ENCODE measurements at regions not wholly inside any gene's neighbourhood (a gene's known extent, or its start where the extent isn't known, plus 50 kb on each side); places are given as distances from the start of the nearest gene placed in this dataset.

GRCh38 chr20:12255461-12255970 lies 337.8 kb downstream of the BTBD3 start:
- DNase-seq (ENCODE audit: extremely low spot score), result peak; percentile 66
- H3K9me3 ChIP-seq, result no peaks in the 10 kb centered on the region
- H3K27ac ChIP-seq (replicated peaks in 1 of 4), result no peak overlapping the region
- WGBS, result 64% methylated on average over 3 of the region's 3 CpGs
- no peak overlapping the region for H3K4me3 ChIP-seq
- no peak for TF ChIP-seq POLR2AphosphoS5 (IDR thresholded peaks at IDR 0.05)
- TF ChIP-seq, protein P1, sequence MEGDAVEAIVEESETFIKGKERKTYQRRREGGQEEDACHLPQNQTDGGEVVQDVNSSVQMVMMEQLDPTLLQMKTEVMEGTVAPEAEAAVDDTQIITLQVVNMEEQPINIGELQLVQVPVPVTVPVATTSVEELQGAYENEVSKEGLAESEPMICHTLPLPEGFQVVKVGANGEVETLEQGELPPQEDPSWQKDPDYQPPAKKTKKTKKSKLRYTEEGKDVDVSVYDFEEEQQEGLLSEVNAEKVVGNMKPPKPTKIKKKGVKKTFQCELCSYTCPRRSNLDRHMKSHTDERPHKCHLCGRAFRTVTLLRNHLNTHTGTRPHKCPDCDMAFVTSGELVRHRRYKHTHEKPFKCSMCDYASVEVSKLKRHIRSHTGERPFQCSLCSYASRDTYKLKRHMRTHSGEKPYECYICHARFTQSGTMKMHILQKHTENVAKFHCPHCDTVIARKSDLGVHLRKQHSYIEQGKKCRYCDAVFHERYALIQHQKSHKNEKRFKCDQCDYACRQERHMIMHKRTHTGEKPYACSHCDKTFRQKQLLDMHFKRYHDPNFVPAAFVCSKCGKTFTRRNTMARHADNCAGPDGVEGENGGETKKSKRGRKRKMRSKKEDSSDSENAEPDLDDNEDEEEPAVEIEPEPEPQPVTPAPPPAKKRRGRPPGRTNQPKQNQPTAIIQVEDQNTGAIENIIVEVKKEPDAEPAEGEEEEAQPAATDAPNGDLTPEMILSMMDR (IDR thresholded peaks at IDR 0.05), result no peak
- TF ChIP-seq EP300 (IDR thresholded peaks at IDR 0.05), result no peak
- no peak for TF ChIP-seq POLR2A (IDR thresholded peaks at IDR 0.05; ENCODE audit: low read depth)
- H3K36me3 ChIP-seq, result no peaks in the 10 kb centered on the region
- no peaks in the 10 kb centered on the region for H3K4me1 ChIP-seq
- intact Hi-C loops (cut with DNase I), result no loop called here
- no peaks in the 10 kb centered on the region for H3K27me3 ChIP-seq

DNA sequence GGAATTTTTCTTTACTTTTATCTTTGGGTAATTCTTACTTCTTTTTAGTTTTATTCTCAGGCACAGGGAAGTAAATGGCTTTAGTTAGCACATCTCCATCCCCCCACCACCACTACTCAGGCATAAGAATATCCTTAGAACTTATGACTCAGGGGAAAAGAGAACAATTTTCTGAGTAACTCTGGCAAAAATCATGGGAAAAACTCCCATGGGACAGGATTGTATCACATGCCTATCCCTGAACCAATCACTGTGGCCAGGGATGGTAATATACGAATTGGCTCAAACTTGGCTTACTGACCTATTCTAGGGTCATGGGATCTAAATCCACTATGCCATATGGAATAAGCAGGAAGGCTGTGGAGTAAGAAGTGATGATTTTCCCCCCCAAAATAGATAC lies 339.1 kb downstream of the BTBD3 start:
- no peak overlapping the region for H3K27ac ChIP-seq (replicated peaks in 1 of 4)
- intact Hi-C loops (cut with DNase I), result no loop called here
- no peaks in the 10 kb centered on the region for H3K27me3 ChIP-seq
- no peak for DNase-seq (ENCODE audit: extremely low spot score)
- H3K36me3 ChIP-seq, result no peaks in the 10 kb centered on the region
- no peaks in the 10 kb centered on the region for H3K4me1 ChIP-seq
- WGBS, result 38% methylated on average over 1 of the region's 1 CpG
- no peak for TF ChIP-seq POLR2A (IDR thresholded peaks at IDR 0.05; ENCODE audit: low read depth)
- no peak for TF ChIP-seq EP300 (IDR thresholded peaks at IDR 0.05)
- TF ChIP-seq POLR2AphosphoS5 (IDR thresholded peaks at IDR 0.05), result no peak
- TF ChIP-seq, protein P1 (IDR thresholded peaks at IDR 0.05), result no peak
- no peak overlapping the region for H3K4me3 ChIP-seq
- H3K9me3 ChIP-seq, result no peaks in the 10 kb centered on the region

- 56% methylated on average over 10 of the region's 10 CpGs for WGBS
- TF ChIP-seq POLR2A (IDR thresholded peaks at IDR 0.05; ENCODE audit: low read depth), result no peak
- no peak for TF ChIP-seq POLR2AphosphoS5 (IDR thresholded peaks at IDR 0.05)
- TF ChIP-seq, protein P1 (IDR thresholded peaks at IDR 0.05), result no peak
- TF ChIP-seq EP300 (IDR thresholded peaks at IDR 0.05), result no peak
- intact Hi-C loops (cut with DNase I), result no loop called here
Observed at GRCh38 chr20:12262747-12263146, 345.1 kb downstream of the BTBD3 start.

DNA sequence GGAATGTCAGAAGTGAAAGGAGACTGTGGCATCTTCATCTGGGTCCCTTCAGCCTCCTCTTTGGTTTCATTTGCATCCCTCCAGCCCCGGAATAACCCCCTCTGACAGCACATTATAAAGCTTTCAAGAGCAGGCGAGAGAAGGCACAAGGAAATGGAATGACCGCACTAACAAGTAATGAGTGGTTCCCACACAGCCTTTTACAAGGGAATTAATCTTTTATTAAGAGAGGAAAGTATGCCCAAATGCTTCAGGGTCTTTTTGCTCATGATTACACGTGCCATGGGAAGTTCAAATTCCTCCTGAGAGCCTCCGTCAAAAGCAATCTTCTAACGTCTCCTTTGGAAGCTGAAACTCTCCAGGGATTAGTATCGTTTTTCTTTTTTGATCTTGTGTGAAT lies 347.0 kb downstream of the BTBD3 start:
- WGBS, result 60% methylated on average over 7 of the region's 7 CpGs
- no peaks in the 10 kb centered on the region for H3K36me3 ChIP-seq
- H3K27ac ChIP-seq (replicated peaks in 1 of 4), result no peak overlapping the region
- TF ChIP-seq EP300 (IDR thresholded peaks at IDR 0.05), result no peak
- no peaks in the 10 kb centered on the region for H3K9me3 ChIP-seq
- H3K4me3 ChIP-seq, result no peak overlapping the region
- H3K27me3 ChIP-seq, result no peaks in the 10 kb centered on the region
- DNase-seq (ENCODE audit: extremely low spot score), result no peak
- no peaks in the 10 kb centered on the region for H3K4me1 ChIP-seq
- intact Hi-C loops (cut with DNase I), result no loop called here

More at GRCh38 chr20:12262747-12263146, 345.1 kb downstream of the BTBD3 start:
- no peaks in the 10 kb centered on the region for H3K9me3 ChIP-seq
- no peaks in the 10 kb centered on the region for H3K36me3 ChIP-seq
- DNase-seq (ENCODE audit: extremely low spot score), result no peak
- H3K4me1 ChIP-seq, result no peaks in the 10 kb centered on the region
- H3K4me3 ChIP-seq, result no peak overlapping the region
- no peaks in the 10 kb centered on the region for H3K27me3 ChIP-seq
- H3K27ac ChIP-seq (replicated peaks in 1 of 4), result no peak overlapping the region

DNA sequence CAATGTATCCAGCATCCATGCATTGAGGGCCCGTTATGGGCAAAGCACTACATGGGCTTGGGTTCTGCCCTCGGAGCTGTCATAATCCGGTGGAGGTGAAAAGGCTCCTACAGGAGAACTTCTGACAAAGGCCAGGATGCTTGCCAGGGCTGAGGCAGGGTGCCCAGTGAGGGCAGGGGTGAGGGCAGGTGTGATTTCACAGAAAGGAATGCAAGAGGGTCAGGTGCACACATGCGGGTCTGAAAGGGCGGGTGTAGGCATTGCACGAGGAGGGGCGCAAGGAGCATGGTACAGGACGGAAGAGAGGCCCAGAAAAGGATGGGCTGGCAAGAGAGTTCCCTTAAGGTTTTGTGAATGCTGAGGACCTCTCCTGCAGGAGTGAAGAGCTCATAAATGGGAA lies 348.0 kb downstream of the BTBD3 start:
- Histone ChIP-seq H3K27ac (replicated peaks in 1 of 4) (no peak overlapping the region), H3K36me3 (no peaks in the 10 kb centered on the region), H3K27me3 (no peaks in the 10 kb centered on the region), H3K4me3 (no peak overlapping the region), H3K4me1 (no peaks in the 10 kb centered on the region), H3K9me3 (no peaks in the 10 kb centered on the region)
- intact Hi-C loops (cut with DNase I), result no loop called here
- TF ChIP-seq POLR2A (IDR thresholded peaks at IDR 0.05; ENCODE audit: low read depth), result no peak
- 93% methylated on average over 8 of the region's 8 CpGs for WGBS
- no peak for DNase-seq (ENCODE audit: extremely low spot score)

DNA sequence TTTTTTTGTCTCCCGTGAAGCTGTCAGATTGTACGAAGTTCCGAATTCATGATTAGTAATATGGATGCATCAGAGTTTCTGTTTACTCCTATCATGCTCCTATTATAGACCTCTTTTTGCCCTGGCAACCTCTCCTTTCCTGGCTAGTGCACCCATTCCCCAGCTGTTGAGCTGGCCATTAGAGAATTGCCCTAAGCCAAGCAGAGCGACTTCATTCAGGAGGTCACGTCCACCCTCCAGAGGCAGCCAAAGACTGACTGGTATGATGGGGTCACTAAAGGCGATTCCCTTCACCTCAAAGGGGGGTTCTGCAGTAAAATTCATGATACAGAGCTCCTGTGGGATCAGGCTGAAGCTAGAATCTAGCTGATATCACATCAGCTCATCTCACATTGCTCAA lies 351.9 kb downstream of the BTBD3 start:
- Histone ChIP-seq H3K36me3 (no peaks in the 10 kb centered on the region), H3K4me1 (no peaks in the 10 kb centered on the region), H3K27me3 (no peaks in the 10 kb centered on the region), H3K4me3 (no peak overlapping the region), H3K27ac (replicated peaks in 1 of 4) (no peak overlapping the region), H3K9me3 (no peaks in the 10 kb centered on the region)
- 91% methylated on average over 6 of the region's 6 CpGs for WGBS
- intact Hi-C loops (cut with DNase I), result no loop called here
- no peak for TF ChIP-seq POLR2AphosphoS5 (IDR thresholded peaks at IDR 0.05)
- no peak for TF ChIP-seq POLR2A (IDR thresholded peaks at IDR 0.05; ENCODE audit: low read depth)
- no peak for TF ChIP-seq EP300 (IDR thresholded peaks at IDR 0.05)
- TF ChIP-seq, protein P1 (IDR thresholded peaks at IDR 0.05), result no peak
- no peak for DNase-seq (ENCODE audit: extremely low spot score)
